CD8-positive, alpha-beta memory T cell (primary cell): ENCODE measurements at regions not wholly inside any gene's neighbourhood (a gene's known extent, or its start where the extent isn't known, plus 50 kb on each side); places are given as distances from the start of the nearest gene placed in this dataset.

Experiments used
- CTCF ChIA-PET: fragments of 350-600 bp; sonication (Branson Sonifier 250); formaldehyde crosslinking; loops from one replicate; lab custom pipeline; 2021; ENCODE audit warnings: antibody characterized with exemption; lab: Charles Lee
- POLR2A ChIA-PET: fragments of 350-600 bp; sonication (Branson Sonifier 250); formaldehyde crosslinking; loops from one replicate; lab custom pipeline; 2021; ENCODE audit warnings: antibody characterized with exemption; lab: Charles Lee
- DNase-seq, 5 donors: peaks; one replicate each; pipeline versions ENCODE4 v3.0.0 to v3.0.0-alpha.2; 2020 to 2022; ENCODE audit warnings: mixed read lengths in 1 of 5
- H3K27ac ChIP-seq: one replicate; pipeline ENCODE4 v1.7.0; 2013; ENCODE audit warnings: low read depth, mild to moderate bottlenecking, low read length, moderate library complexity
- H3K27me3 ChIP-seq: 2 replicates; pipeline ENCODE4 v1.7.0; 2013; ENCODE audit warnings: low read length, mild to moderate bottlenecking; ENCODE audit not compliant: insufficient read depth, poor library complexity, severe bottlenecking
- H3K36me3 ChIP-seq: 2 replicates; pipeline ENCODE4 v1.7.0; 2013; ENCODE audit warnings: mild to moderate bottlenecking, low read length, moderate library complexity; ENCODE audit not compliant: insufficient read depth
- H3K4me1 ChIP-seq: 2 replicates; pipeline ENCODE4 v1.7.0; 2013; ENCODE audit warnings: mild to moderate bottlenecking, low read length, moderate library complexity; ENCODE audit not compliant: insufficient read depth
- H3K4me3 ChIP-seq: 2 replicates; pipeline ENCODE4 v1.7.0; 2013; ENCODE audit warnings: mild to moderate bottlenecking, low read length
- H3K9me3 ChIP-seq: 2 replicates; pipeline ENCODE4 v1.7.0; 2013; ENCODE audit warnings: mild to moderate bottlenecking, low read length
- H3K27ac Mint-ChIP-seq, 8 donors: one replicate each; pipeline ENCODE4 v1.8.0; 2020 to 2021; ENCODE audit warnings: mixed read lengths in 8 of 8, mild to moderate bottlenecking in 6 of 8, inconsistent platforms in 3 of 8, moderate library complexity in 3 of 8
- H3K27me3 Mint-ChIP-seq, 2 donors: one replicate each; pipeline ENCODE4 v1.8.0; 2020 to 2021; ENCODE audit warnings: mixed read lengths in 2 of 2, mild to moderate bottlenecking in 1 of 2, moderate library complexity in 1 of 2
- H3K36me3 Mint-ChIP-seq, 3 donors: one replicate each; pipeline ENCODE4 v1.8.0; 2020 to 2021; ENCODE audit warnings: mixed read lengths in 3 of 3, inconsistent platforms in 1 of 3, mild to moderate bottlenecking in 1 of 3
- H3K4me1 Mint-ChIP-seq, 3 donors: one replicate each; pipeline ENCODE4 v1.8.0; 2020 to 2021; ENCODE audit warnings: mixed read lengths in 3 of 3, inconsistent platforms in 1 of 3, mild to moderate bottlenecking in 1 of 3
- H3K4me3 Mint-ChIP-seq, 7 donors: one replicate each; pipeline ENCODE4 v1.8.0; 2020 to 2021; ENCODE audit warnings: mixed read lengths in 7 of 7, mild to moderate bottlenecking in 6 of 7, moderate library complexity in 4 of 7, inconsistent platforms in 2 of 7
- H3K9me3 Mint-ChIP-seq, 5 donors: one replicate each; pipeline ENCODE4 v1.8.0; 2020 to 2022; ENCODE audit warnings: mixed read lengths in 5 of 5, mild to moderate bottlenecking in 3 of 5, moderate library complexity in 2 of 5, inconsistent platforms in 1 of 5

GRCh38 chr6:168152306-168152963 lies 73.4 kb upstream of the FRMD1 start:
- Mint-ChIP-seq H3K4me1 (no peaks in the 10 kb centered on the region), H3K27ac (no peak overlapping the region), H3K9me3 (peaks cover 0 to 3% (median 0%) of the 10 kb centered on the region in 5 donors), H3K27me3 (peaks cover 0 to 4% of the 10 kb centered on the region in 2 donors), H3K4me3 (no peak overlapping the region), H3K36me3 (no peaks in the 10 kb centered on the region)
- ChIA-PET POLR2A (no interaction called here), CTCF (no interaction called here)
- H3K27me3 ChIP-seq = no peaks in the 10 kb centered on the region
- no peak overlapping the region for H3K4me3 ChIP-seq
- H3K36me3 ChIP-seq = no peaks in the 10 kb centered on the region
- H3K4me1 ChIP-seq = no peaks in the 10 kb centered on the region
- H3K27ac ChIP-seq = no peak overlapping the region
- DNase-seq = no peak
- H3K9me3 ChIP-seq = no peaks in the 10 kb centered on the region

- Mint-ChIP-seq H3K4me1 (no peaks in the 10 kb centered on the region), H3K36me3 (no peaks in the 10 kb centered on the region), H3K27ac (no peak overlapping the region), H3K4me3 (no peak overlapping the region), H3K9me3 (peaks cover 0 to 3% (median 0%) of the 10 kb centered on the region in 5 donors), H3K27me3 (no peaks in the 10 kb centered on the region)
- no peaks in the 10 kb centered on the region for H3K36me3 ChIP-seq
- CTCF ChIA-PET = no interaction called here
- POLR2A ChIA-PET = no interaction called here
- H3K4me3 ChIP-seq = no peak overlapping the region
- no peaks in the 10 kb centered on the region for H3K27me3 ChIP-seq
- no peaks in the 10 kb centered on the region for H3K9me3 ChIP-seq
- H3K27ac ChIP-seq = no peak overlapping the region
- no peak for DNase-seq
- no peaks in the 10 kb centered on the region for H3K4me1 ChIP-seq
Observed at GRCh38 chr6:168150551-168151320, 71.7 kb upstream of the FRMD1 start.

- POLR2A ChIA-PET = no interaction called here
- H3K4me1 Mint-ChIP-seq = no peaks in the 10 kb centered on the region
Observed at GRCh38 chr6:168149015-168149414, 70.0 kb upstream of the FRMD1 start.

GRCh38 chr6:168148231-168148849 lies 69.3 kb upstream of the FRMD1 start:
- no peak overlapping the region for H3K4me3 Mint-ChIP-seq
- ChIA-PET CTCF (no interaction called here), POLR2A (no interaction called here)
- no peaks in the 10 kb centered on the region for H3K4me1 Mint-ChIP-seq
- no peak overlapping the region for H3K27ac Mint-ChIP-seq
- Histone ChIP-seq H3K4me3 (no peak overlapping the region), H3K4me1 (no peaks in the 10 kb centered on the region), H3K9me3 (no peaks in the 10 kb centered on the region), H3K36me3 (no peaks in the 10 kb centered on the region), H3K27ac (no peak overlapping the region), H3K27me3 (no peaks in the 10 kb centered on the region)
- peaks cover 0 to 3% (median 0%) of the 10 kb centered on the region in 5 donors for H3K9me3 Mint-ChIP-seq
- DNase-seq = no peak
- no peaks in the 10 kb centered on the region for H3K36me3 Mint-ChIP-seq
- H3K27me3 Mint-ChIP-seq = peaks cover 3 to 11% of the 10 kb centered on the region in 2 donors

More at GRCh38 chr6:168149015-168149414, 70.0 kb upstream of the FRMD1 start:
- H3K9me3 ChIP-seq = no peaks in the 10 kb centered on the region
- no peaks in the 10 kb centered on the region for H3K36me3 ChIP-seq
- H3K4me3 ChIP-seq = no peak overlapping the region
- H3K4me1 ChIP-seq = no peaks in the 10 kb centered on the region
- CTCF ChIA-PET = no interaction called here
- Mint-ChIP-seq H3K27ac (no peak overlapping the region), H3K36me3 (no peaks in the 10 kb centered on the region), H3K4me3 (no peak overlapping the region), H3K27me3 (peaks cover 3 to 11% of the 10 kb centered on the region in 2 donors), H3K9me3 (peaks cover 0 to 3% (median 0%) of the 10 kb centered on the region in 5 donors)
- no peak overlapping the region for H3K27ac ChIP-seq
- no peaks in the 10 kb centered on the region for H3K27me3 ChIP-seq
- no peak for DNase-seq

- no peak overlapping the region for H3K4me3 ChIP-seq
- no peaks in the 10 kb centered on the region for H3K36me3 ChIP-seq
- no peak overlapping the region for H3K27ac ChIP-seq
- ChIA-PET CTCF (no interaction called here), POLR2A (no interaction called here)
- H3K4me1 Mint-ChIP-seq = no peaks in the 10 kb centered on the region
- H3K4me1 ChIP-seq = no peaks in the 10 kb centered on the region
- H3K4me3 Mint-ChIP-seq = no peak overlapping the region
- no peak for DNase-seq
- H3K27ac Mint-ChIP-seq = no peak overlapping the region
- H3K27me3 ChIP-seq = no peaks in the 10 kb centered on the region
- H3K27me3 Mint-ChIP-seq = peaks cover 3 to 11% of the 10 kb centered on the region in 2 donors
- no peaks in the 10 kb centered on the region for H3K9me3 ChIP-seq
- H3K36me3 Mint-ChIP-seq = no peaks in the 10 kb centered on the region
- peaks cover 0 to 3% (median 0%) of the 10 kb centered on the region in 5 donors for H3K9me3 Mint-ChIP-seq
Observed at GRCh38 chr6:168147205-168147738, 68.3 kb upstream of the FRMD1 start.

- no peaks in the 10 kb centered on the region for H3K4me1 ChIP-seq
- H3K4me3 ChIP-seq = no peak overlapping the region
- Mint-ChIP-seq H3K27me3 (peaks cover 3 to 11% of the 10 kb centered on the region in 2 donors), H3K4me1 (no peaks in the 10 kb centered on the region), H3K27ac (no peak overlapping the region), H3K4me3 (no peak overlapping the region), H3K36me3 (no peaks in the 10 kb centered on the region), H3K9me3 (no peaks in the 10 kb centered on the region)
- ChIA-PET POLR2A (no interaction called here), CTCF (no interaction called here)
- DNase-seq = no peak
- no peaks in the 10 kb centered on the region for H3K36me3 ChIP-seq
- no peak overlapping the region for H3K27ac ChIP-seq
- no peaks in the 10 kb centered on the region for H3K27me3 ChIP-seq
- H3K9me3 ChIP-seq = no peaks in the 10 kb centered on the region
Observed at GRCh38 chr6:168145747-168146596, 67.0 kb upstream of the FRMD1 start.

GRCh38 chr6:168139121-168139520 lies 60.1 kb upstream of the FRMD1 start:
- CTCF ChIA-PET = no interaction called here
- H3K27ac Mint-ChIP-seq = no peak overlapping the region

More at GRCh38 chr6:168139121-168139520, 60.1 kb upstream of the FRMD1 start:
- Mint-ChIP-seq H3K4me1 (no peaks in the 10 kb centered on the region), H3K36me3 (no peaks in the 10 kb centered on the region), H3K4me3 (no peak overlapping the region), H3K9me3 (no peaks in the 10 kb centered on the region), H3K27me3 (peaks cover 0 to 2% of the 10 kb centered on the region in 2 donors)
- Histone ChIP-seq H3K36me3 (no peaks in the 10 kb centered on the region), H3K27me3 (no peaks in the 10 kb centered on the region), H3K4me1 (no peaks in the 10 kb centered on the region), H3K9me3 (no peaks in the 10 kb centered on the region), H3K4me3 (no peak overlapping the region), H3K27ac (no peak overlapping the region)
- DNase-seq = no peak
- POLR2A ChIA-PET = no interaction called here
